HG03469 (cell line): ENCODE measurements at regions not wholly inside any gene's neighbourhood (a gene's known extent, or its start where the extent isn't known, plus 50 kb on each side); places are given as distances from the start of the nearest gene placed in this dataset.
A peak's percentile ranks its signal among the peaks of the same experiment; 100 is the strongest.

Experiments
- ATAC-seq: cut with Tn5 transposase; IDR thresholded peaks from one replicate; pipeline ENCODE4 v1.9.1; 2021; ENCODE audit warnings: mild to moderate bottlenecking, moderate library complexity, moderate number of reproducible peaks; ENCODE audit not compliant: unreplicated experiment

GRCh38 chr6:151699719-151700118, 107.8 kb upstream of the ESR1 start:
- no peak for ATAC-seq

- ATAC-seq: peak; percentile 78
Measured at GRCh38 chr6:151701911-151702562, 105.4 kb upstream of the ESR1 start.

- peak; percentile 38 for ATAC-seq
Measured at GRCh38 chr6:151702851-151703658, 104.4 kb upstream of the ESR1 start.

GRCh38 chr6:151704383-151704782, 103.1 kb upstream of the ESR1 start:
- no peak for ATAC-seq

- ATAC-seq: no peak
Measured at GRCh38 chr6:151705993-151706733, 101.3 kb upstream of the ESR1 start.

- no peak for ATAC-seq
Measured at GRCh38 chr6:151709329-151709728, 98.2 kb upstream of the ESR1 start.

- no peak for ATAC-seq
Measured at GRCh38 chr6:151716526-151716932, 91.0 kb upstream of the ESR1 start.

- no peak for ATAC-seq
Measured at GRCh38 chr6:151719070-151719469, 88.4 kb upstream of the ESR1 start.

- ATAC-seq: no peak
Measured at GRCh38 chr6:151721146-151721545, 86.3 kb upstream of the ESR1 start.

- ATAC-seq: no peak
Measured at GRCh38 chr6:151721671-151722070, 85.8 kb upstream of the ESR1 start.

GRCh38 chr6:151722342-151722741, 85.1 kb upstream of the ESR1 start:
- ATAC-seq: no peak

- ATAC-seq: peak; percentile 91
Measured at GRCh38 chr6:151723152-151723551, 84.3 kb upstream of the ESR1 start.

- ATAC-seq: no peak
Measured at GRCh38 chr6:151729829-151730495, 77.5 kb upstream of the ESR1 start.

GRCh38 chr6:151730496-151730870, 77.0 kb upstream of the ESR1 start:
- no peak for ATAC-seq

- ATAC-seq: no peak
Measured at GRCh38 chr6:151731313-151731712, 76.2 kb upstream of the ESR1 start.

- no peak for ATAC-seq
Measured at GRCh38 chr6:151733680-151734320, 73.7 kb upstream of the ESR1 start.

- ATAC-seq: no peak
Measured at GRCh38 chr6:151738267-151738666, 69.2 kb upstream of the ESR1 start.

- ATAC-seq: no peak
Measured at GRCh38 chr6:151738960-151739359, 68.5 kb upstream of the ESR1 start.

- ATAC-seq: no peak
Measured at GRCh38 chr6:151740820-151741219, 66.7 kb upstream of the ESR1 start.

- ATAC-seq: no peak
Measured at GRCh38 chr6:151747896-151748295, 59.6 kb upstream of the ESR1 start.

GRCh38 chr6:151749341-151749740, 58.1 kb upstream of the ESR1 start:
- no peak for ATAC-seq
